H4 (cell line): ENCODE measurements at regions not wholly inside any gene's neighbourhood (a gene's known extent, or its start where the extent isn't known, plus 50 kb on each side); places are given as distances from the start of the nearest gene placed in this dataset.
"Not testable (repeated sequence)": the region's sequence is repeated elsewhere in the genome, so short reads cannot be mapped to it uniquely, and the experiment has no call there.

Source experiments
- DNase-seq: peaks from one replicate; pipeline ENCODE4 v3.0.0-alpha.2; 2015; ENCODE audit warnings: low spot score

DNA sequence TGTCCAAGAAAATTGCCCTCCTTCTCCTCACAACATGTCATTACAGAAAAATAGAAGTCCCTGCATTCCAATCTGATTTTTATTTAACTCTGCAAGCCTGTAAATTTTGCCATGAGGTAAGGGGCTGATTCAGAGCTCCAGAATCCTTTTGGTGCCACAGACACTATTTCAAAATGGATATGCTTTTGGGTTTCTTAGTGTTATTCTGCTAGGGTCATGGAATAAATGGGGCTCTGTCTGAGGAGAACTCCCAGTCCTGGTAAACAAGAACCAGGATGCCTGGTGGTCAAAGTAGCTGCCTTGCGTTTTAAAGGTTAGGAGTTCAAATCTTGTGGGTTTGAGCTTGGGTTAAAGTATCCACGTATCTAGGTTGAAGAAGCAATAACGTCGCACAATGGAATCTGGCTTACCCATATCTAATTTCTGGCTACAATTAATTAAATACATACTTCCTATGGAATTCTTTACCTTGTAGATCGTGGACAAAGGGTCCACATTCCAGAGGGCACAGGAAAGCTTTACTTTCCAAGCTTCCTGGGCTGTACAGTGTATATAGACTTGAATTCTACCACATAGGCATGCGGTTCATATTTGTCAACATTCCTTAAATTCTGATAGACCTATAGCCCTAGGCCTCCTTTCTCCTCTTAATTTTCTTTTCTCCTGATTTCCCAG lies 98.0 kb upstream of the CDC42BPA start:
- no peak for DNase-seq

GRCh38 chr1:227415115-227415790 lies 97.0 kb upstream of the CDC42BPA start:
- DNase-seq = no peak

GRCh38 chr1:227411066-227411465 lies 92.8 kb upstream of the CDC42BPA start:
- DNase-seq = no peak

DNA sequence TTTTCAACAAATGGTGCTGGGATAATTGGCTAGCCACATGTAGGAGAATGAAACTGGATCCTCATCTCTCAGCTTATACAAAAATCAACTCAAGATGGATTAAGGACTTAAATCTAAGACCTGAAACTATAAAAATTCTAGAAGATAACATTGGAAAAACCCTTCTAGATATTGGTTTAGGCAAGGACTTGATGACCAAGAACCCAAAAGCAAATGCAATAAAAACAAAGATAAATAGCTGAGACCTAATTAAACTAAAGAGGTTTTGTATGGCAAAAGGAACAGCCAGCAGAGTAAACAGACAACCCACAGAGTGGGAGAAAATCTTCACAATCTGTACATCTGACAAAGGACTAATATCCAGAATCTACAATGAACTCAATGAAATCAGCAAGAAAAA lies 88.0 kb upstream of the CDC42BPA start:
- not testable (repeated sequence) for DNase-seq

- no peak for DNase-seq
Measured at GRCh38 chr1:227403535-227403934, 85.2 kb upstream of the CDC42BPA start.

DNA sequence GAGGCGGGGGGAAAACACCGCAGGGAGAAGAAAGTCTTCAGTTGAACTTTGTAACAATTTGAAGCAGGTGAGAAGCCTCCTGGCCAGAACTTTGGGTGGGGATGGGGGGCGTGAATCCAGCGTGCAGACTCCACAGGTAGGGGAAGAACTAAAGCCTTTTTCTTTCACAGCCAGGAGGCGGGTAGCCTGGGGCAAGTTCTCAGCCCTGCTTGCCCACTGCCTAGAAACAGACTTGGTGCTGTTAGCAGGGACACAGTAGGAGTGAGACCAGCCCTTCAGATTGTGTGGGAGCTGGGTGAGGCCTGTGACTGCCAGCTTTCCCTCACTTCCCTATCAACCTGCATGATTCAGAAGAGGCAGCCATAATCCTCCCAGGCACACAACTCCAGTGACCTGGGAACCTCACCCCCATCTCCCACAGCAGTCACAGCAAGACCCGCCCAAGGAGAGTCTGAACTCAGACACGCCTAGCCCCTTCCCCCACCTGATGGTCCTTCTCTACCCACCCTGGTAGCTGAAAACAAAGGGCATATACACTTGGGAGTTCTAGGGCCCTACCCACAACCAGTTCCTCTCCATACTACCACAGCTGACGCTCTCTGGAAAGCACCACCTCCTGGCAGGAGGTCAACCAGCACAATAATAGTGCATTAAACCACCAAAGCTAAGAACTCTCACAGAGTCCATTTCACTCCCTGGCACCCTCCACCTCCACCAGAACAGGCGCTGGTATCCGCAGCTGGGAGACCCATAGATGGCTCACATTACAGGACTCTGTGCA lies 83.5 kb upstream of the CDC42BPA start:
- no peak for DNase-seq

DNA sequence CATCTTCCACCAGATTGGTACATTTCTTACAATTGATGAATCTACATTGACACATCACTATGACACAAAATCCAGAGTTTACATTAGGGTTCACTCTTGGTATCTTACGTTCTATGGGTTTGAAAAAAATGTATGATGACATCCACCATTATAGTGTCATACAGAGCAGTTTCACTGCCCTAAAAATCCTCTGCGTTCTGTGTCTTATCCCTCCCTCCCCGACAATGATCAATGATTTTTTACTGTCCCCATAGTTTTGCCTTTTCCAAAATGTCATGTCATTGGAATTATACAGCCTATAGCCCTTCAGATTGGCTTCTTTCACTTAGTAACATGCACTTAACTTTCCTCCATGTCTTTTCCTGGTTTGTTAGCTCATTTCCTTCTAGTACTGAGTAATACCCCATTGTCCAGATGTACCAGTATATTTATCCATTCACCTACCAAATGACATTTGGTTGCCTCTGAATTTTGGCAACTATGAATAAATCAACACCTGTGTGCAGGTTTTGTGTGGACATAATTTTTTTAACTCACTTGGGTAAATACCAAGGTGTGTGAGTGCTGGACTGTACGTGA lies 80.9 kb upstream of the CDC42BPA start:
- no peak for DNase-seq

DNA sequence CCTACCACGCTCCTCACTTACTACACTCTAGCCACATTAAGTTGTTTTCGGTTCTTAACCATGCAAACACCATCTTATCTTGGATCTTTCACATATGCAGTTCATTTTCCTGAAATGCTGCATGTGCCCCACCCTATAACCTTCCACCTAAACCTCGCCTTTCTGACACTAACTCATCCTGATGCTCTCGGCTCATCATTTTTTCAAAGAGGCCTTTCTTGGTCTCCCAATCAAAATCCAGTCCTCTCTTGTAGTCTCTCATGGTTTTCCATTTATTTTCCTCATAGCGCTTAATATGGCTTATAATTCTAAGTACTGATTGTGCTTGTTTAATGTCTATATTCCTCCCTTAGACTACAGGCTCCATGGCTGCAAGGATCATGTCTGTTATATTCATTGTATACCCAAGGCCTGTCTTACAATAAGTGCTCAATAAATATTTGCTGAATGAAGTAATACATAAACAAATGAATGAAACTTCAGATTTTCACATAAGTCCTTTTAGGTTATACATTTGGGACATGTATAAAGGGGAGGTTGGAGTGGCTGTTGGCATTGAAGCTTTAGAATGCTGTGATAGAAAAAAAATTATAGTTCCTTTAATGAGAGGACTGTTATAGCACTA lies 79.2 kb upstream of the CDC42BPA start:
- no peak for DNase-seq

- DNase-seq = peak; percentile 80
Measured at GRCh38 chr1:227396539-227397353, 78.5 kb upstream of the CDC42BPA start.

DNA sequence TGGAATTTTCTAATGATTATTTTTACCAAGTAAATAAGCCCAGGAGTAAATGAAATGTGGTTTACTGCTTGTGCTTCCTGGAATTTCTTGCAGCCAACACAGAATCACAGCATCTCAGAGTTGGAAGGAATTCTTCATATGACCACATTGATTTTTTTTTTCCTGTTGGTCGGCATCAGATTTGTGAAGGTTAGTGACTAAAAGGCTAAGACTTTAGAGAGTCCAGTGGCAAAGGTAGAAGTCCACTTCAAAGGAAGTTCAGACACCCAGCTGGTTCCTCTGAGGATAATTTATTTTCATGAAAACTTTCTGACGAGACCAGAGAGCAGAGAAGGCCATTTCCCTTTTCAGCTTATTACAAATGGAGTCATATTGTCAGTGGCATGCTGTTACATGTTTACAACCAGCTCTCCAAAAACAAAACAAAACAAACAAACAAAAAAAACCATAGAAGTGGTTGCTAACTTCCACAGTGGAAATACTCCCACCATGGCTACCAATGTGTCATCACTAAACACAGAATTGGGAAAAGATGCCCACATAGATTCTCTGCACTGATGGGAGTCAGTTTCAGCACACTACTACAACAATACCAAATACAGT lies 77.2 kb upstream of the CDC42BPA start:
- DNase-seq = peak; percentile 63

GRCh38 chr1:227392984-227393764 lies 74.9 kb upstream of the CDC42BPA start:
- DNase-seq = no peak

DNA sequence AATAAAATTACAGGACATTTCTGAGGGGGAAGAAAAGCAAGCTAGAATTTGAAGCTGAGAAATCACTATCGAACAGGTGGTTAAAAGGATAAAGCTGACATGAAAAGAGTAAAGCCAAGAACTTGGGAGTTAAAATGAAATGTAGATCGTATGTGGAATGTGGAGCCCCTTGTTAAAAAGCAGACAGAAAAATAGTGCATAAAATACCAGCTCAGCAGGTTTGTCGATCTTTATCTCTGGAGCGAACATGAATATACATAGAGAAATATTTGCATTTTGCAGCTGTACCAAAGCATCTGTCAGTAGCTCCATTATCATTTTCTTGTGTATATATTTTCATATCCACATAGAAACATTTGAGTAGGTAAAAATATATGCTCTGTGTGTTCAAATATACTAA lies 73.6 kb upstream of the CDC42BPA start:
- no peak for DNase-seq

GRCh38 chr1:227391211-227391610 lies 72.9 kb upstream of the CDC42BPA start:
- DNase-seq = no peak

- no peak for DNase-seq
Measured at GRCh38 chr1:227390525-227390924, 72.2 kb upstream of the CDC42BPA start.

DNA sequence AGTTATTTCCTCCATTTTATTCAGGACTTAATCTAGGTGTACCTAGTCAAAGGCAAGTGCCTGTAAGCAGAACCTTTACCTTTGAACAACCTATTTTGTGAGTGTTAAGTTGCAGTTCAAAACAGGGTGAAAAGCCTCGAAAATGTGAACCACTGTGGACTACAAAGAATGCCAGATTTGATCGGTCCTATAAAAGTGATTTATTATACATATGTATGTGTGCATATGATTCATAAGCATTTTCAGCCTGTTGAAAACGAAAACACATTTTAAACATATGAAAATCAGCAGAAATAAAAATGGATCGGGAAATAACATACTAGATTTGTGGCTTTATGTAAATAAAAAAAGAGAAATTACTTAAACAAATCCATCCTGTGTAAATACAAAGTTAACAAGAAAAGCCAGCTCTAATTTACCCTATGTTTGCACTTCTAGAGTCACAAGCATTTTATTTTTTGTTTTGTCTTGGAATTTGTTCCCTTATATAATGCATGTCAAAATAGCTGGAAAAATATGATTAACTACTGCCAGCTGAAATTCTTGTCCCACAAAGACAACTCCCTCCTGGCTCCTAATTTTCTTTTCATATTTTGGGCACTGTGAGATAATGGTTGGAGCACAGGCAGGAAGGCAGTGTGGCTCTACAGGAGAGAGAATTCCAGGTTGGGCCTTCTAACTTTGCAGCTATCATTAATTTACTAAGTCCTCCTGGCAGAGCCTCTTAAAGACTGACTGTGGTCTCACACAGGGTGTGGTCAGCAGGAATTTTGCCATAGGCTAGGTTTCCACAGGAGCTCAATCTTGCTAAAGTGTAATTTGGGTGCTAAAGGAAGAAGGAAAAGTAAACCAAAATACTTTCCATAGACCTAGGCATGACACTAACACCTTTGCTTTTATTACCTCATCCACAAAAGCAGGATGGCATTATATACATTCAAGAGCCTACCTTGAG lies 70.2 kb upstream of the CDC42BPA start:
- peak; percentile 24 for DNase-seq

DNA sequence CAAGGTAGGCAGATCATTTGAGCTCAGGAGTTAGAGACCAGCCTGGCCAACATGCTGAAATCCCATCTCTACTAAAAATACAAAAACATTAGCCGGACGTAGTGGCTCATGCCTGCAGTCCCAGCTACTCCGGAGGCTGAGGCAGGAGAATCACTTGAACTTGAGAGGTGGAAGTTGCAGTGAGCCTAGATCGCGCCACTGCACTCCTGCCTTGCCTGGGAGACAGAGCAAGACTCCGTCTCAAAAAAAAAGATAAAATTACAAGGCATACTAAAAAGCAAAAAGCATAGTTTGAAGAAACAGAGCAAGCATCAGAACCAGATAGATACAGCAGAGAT lies 61.2 kb upstream of the CDC42BPA start:
- DNase-seq = no peak

- DNase-seq = no peak
Measured at GRCh38 chr1:227378871-227379554, 60.7 kb upstream of the CDC42BPA start.

- DNase-seq = no peak
Measured at GRCh38 chr1:227378181-227378580, 59.9 kb upstream of the CDC42BPA start.
